ENCODE measurements at regions not wholly inside any gene's neighbourhood (a gene's known extent, or its start where the extent isn't known, plus 50 kb on each side); places are given as distances from the start of the nearest gene placed in this dataset.

DNA sequence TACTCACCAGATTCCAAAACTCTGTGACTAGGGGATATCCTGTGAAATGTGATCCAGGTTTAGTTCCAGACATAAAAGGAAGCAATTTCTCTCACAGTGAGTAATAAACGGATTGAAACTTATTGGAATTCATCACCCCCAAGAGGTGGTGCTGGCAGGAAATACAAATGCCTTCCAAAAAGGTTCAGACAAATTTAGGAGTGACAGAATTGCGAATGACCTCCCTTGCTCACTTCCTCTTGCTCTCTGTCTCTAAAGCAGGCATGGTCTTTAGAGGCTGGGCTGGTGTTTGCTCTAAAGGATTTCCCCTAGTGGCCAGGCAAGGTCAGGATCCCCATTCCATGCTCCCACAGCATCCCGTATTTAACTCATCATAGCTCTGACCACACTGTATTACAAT is 449.4 kb upstream of the PPP2R3A start:
- TF ChIP-seq, protein P1, sequence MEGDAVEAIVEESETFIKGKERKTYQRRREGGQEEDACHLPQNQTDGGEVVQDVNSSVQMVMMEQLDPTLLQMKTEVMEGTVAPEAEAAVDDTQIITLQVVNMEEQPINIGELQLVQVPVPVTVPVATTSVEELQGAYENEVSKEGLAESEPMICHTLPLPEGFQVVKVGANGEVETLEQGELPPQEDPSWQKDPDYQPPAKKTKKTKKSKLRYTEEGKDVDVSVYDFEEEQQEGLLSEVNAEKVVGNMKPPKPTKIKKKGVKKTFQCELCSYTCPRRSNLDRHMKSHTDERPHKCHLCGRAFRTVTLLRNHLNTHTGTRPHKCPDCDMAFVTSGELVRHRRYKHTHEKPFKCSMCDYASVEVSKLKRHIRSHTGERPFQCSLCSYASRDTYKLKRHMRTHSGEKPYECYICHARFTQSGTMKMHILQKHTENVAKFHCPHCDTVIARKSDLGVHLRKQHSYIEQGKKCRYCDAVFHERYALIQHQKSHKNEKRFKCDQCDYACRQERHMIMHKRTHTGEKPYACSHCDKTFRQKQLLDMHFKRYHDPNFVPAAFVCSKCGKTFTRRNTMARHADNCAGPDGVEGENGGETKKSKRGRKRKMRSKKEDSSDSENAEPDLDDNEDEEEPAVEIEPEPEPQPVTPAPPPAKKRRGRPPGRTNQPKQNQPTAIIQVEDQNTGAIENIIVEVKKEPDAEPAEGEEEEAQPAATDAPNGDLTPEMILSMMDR (IDR thresholded peaks at IDR 0.05; ENCODE audit: low read depth, low read length) = no peak
- Histone ChIP-seq H3K27me3 (no peaks in the 10 kb centered on the region), H3K4me1 (ENCODE audit: low read depth) (no peaks in the 10 kb centered on the region), H3K4me3 (no peak overlapping the region), H3K36me3 (no peaks in the 10 kb centered on the region), H3K27ac (no peak overlapping the region), H3K9me3 (ENCODE audit: low read depth) (no peaks in the 10 kb centered on the region)
- peak; percentile 2 to 3 for DNase-seq (ENCODE audit: low read depth in 1 of 2, low spot score in 1 of 2)

GRCh38 chr3:135528413-135529015 is 437.0 kb upstream of the PPP2R3A start:
- Histone ChIP-seq H3K9me3 (ENCODE audit: low read depth) (no peaks in the 10 kb centered on the region), H3K36me3 (no peaks in the 10 kb centered on the region), H3K27me3 (peaks cover 5% of the 10 kb centered on the region), H3K4me3 (no peak overlapping the region), H3K4me1 (ENCODE audit: low read depth) (no peaks in the 10 kb centered on the region), H3K27ac (no peak overlapping the region)
- TF ChIP-seq, protein P1 (IDR thresholded peaks at IDR 0.05; ENCODE audit: low read depth, low read length) = no peak
- DNase-seq (ENCODE audit: low read depth in 1 of 2, low spot score in 1 of 2) = no peak

DNA sequence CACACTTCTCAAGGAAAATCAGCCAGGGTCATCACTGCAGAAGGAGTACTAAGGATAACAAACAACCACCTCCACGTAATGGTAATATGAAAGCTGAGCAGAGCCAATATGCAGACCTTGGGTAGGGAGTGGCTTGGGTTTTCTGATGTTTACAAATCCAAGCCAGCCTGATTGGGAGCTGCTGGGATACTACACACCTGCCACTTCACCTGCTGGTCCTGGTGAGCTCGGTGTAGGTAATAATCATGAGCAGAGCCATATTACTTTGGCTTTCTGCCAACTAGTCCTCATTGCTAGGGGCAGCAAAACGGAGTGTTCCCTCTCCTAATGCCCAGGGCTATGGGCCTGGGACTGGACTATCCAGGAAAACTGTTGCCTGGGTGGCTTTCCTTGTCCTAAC is 433.5 kb upstream of the PPP2R3A start:
- H3K4me3 ChIP-seq = no peak overlapping the region
- H3K27ac ChIP-seq = no peak overlapping the region
- peaks cover 7% of the 10 kb centered on the region for H3K27me3 ChIP-seq
- TF ChIP-seq, protein P1 (IDR thresholded peaks at IDR 0.05; ENCODE audit: low read depth, low read length) = no peak
- H3K4me1 ChIP-seq (ENCODE audit: low read depth) = no peaks in the 10 kb centered on the region
- no peak for DNase-seq (ENCODE audit: low read depth in 1 of 2, low spot score in 1 of 2)
- H3K9me3 ChIP-seq (ENCODE audit: low read depth) = no peaks in the 10 kb centered on the region
- no peaks in the 10 kb centered on the region for H3K36me3 ChIP-seq

- H3K4me1 ChIP-seq (ENCODE audit: low read depth) = no peaks in the 10 kb centered on the region
- TF ChIP-seq, protein P1 (IDR thresholded peaks at IDR 0.05; ENCODE audit: low read depth, low read length) = no peak
- H3K9me3 ChIP-seq (ENCODE audit: low read depth) = no peaks in the 10 kb centered on the region
- no peak overlapping the region for H3K27ac ChIP-seq
- H3K36me3 ChIP-seq = no peaks in the 10 kb centered on the region
- peaks cover 3% of the 10 kb centered on the region for H3K27me3 ChIP-seq
- no peak for DNase-seq (ENCODE audit: low read depth in 1 of 2, low spot score in 1 of 2)
- no peak overlapping the region for H3K4me3 ChIP-seq
These were observed 427.4 kb upstream of the PPP2R3A start for GRCh38 chr3:135538123-135538522.

DNA sequence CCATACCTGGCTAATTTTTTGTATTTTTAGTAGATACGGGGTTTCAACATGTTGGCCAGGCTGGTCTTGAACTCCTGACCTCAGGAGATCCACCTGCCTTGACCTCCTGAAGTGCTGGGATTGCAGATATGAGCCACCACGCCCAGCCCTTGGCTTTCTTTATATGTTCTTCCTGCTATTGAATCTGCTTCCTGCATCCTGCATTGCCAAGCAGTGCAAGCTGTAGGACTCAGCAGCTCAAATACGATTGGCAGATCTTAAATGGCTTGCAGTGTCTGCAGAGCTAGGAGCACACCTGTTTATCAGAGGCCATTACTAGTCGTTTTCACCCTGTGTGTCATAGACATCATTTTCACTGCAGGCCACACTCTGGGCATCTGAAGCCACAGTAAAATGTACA is 426.2 kb upstream of the PPP2R3A start:
- no peaks in the 10 kb centered on the region for H3K4me1 ChIP-seq (ENCODE audit: low read depth)
- H3K27ac ChIP-seq = no peak overlapping the region
- no peaks in the 10 kb centered on the region for H3K36me3 ChIP-seq
- DNase-seq (ENCODE audit: low read depth in 1 of 2, low spot score in 1 of 2) = no peak
- H3K4me3 ChIP-seq = no peak overlapping the region
- TF ChIP-seq, protein P1 (IDR thresholded peaks at IDR 0.05; ENCODE audit: low read depth, low read length) = no peak
- no peaks in the 10 kb centered on the region for H3K27me3 ChIP-seq
- H3K9me3 ChIP-seq (ENCODE audit: low read depth) = no peaks in the 10 kb centered on the region
